ENCODE measurements at regions not wholly inside any gene's neighbourhood (a gene's known extent, or its start where the extent isn't known, plus 50 kb on each side); places are given as distances from the start of the nearest gene placed in this dataset.

GRCh38 chr18:25866331-25866730 is 224.1 kb downstream of the SS18 start (continued):
- no peak for TF ChIP-seq ETS1 (IDR thresholded peaks at IDR 0.05)
- no peak for TF ChIP-seq ZNF114 (CRISPR knock-in tag; IDR thresholded peaks at IDR 0.05)
- no peak for TF ChIP-seq CREB1 (CRISPR knock-in tag; IDR thresholded peaks at IDR 0.05; ENCODE audit: low read depth)

- H3K27ac ChIP-seq (ENCODE audit: low read depth): no peak overlapping the region
- no peaks in the 10 kb centered on the region for H3K36me3 ChIP-seq (ENCODE audit: insufficient read depth)
- no peaks in the 10 kb centered on the region for H3F3A ChIP-seq (replicated peaks; ENCODE audit: low read depth)
- ATAC-seq (no peak), DNase-seq (ENCODE audit: low spot score) (no peak)
- peaks cover 4% of the 10 kb centered on the region; the same call in 2 of the 3 replicates for H3K4me1 Mint-ChIP-seq
- no peaks in the 10 kb centered on the region for H4K20me1 ChIP-seq (replicated peaks; ENCODE audit: insufficient read depth)
- H3K36me3 Mint-ChIP-seq (ENCODE audit: low read depth): no peaks in the 10 kb centered on the region
- H3K4me3 ChIP-seq: no peak overlapping the region
- H3K4me3 Mint-ChIP-seq: no peak overlapping the region
- no peaks in the 10 kb centered on the region for H3K4me1 ChIP-seq (ENCODE audit: insufficient read depth)
- H2AFZ ChIP-seq: peak overlapping the region; percentile 72
- TF ChIP-seq ZNF331 (CRISPR knock-in tag; IDR thresholded peaks at IDR 0.05; ENCODE audit: low read depth) (no peak), JUNB (IDR thresholded peaks at IDR 0.05; ENCODE audit: unreplicated experiment) (no peak)
- H3K27me3 ChIP-seq (ENCODE audit: insufficient read depth): no peaks in the 10 kb centered on the region
- H3K4me2 ChIP-seq: no peak overlapping the region
- no peak overlapping the region for H3K27ac Mint-ChIP-seq
- no peaks in the 10 kb centered on the region for H3K79me2 ChIP-seq (replicated peaks; ENCODE audit: insufficient read depth)
- no peaks in the 10 kb centered on the region; the same call in 1 of the 2 replicates for H3K9me2 ChIP-seq (ENCODE audit: insufficient read depth)
- H3K27me3 Mint-ChIP-seq (ENCODE audit: insufficient read depth, low read depth, poor library complexity): no peaks in the 10 kb centered on the region
- no peaks in the 10 kb centered on the region for H3K9me3 Mint-ChIP-seq
These were observed 227.4 kb downstream of the SS18 start for GRCh38 chr18:25862881-25863600.

GRCh38 chr18:25853691-25854433 is 236.6 kb downstream of the SS18 start:
- no peak overlapping the region for H3K27ac Mint-ChIP-seq
- TF ChIP-seq ZNF114 (CRISPR knock-in tag; IDR thresholded peaks at IDR 0.05) (no peak), ETS1 (IDR thresholded peaks at IDR 0.05) (no peak), NANOG (IDR thresholded peaks at IDR 0.05; ENCODE audit: borderline replicate concordance) (no peak), EZH2phosphoT487 (IDR thresholded peaks at IDR 0.05; ENCODE audit: unreplicated experiment) (no peak), POLR2AphosphoS5 (IDR thresholded peaks at IDR 0.05; ENCODE audit: low read depth) (no peak), CREB1 (CRISPR knock-in tag; IDR thresholded peaks at IDR 0.05; ENCODE audit: low read depth) (no peak), STAT1 (IDR thresholded peaks at IDR 0.05; ENCODE audit: unreplicated experiment) (no peak), CTCF (conservative IDR thresholded peaks at IDR 0.05; ENCODE audit: low read depth in 2 of 2) (no peak), JUNB (IDR thresholded peaks at IDR 0.05; ENCODE audit: unreplicated experiment) (no peak), EZH2 (IDR thresholded peaks at IDR 0.05; ENCODE audit: low read depth, unreplicated experiment) (no peak), ZNF331 (CRISPR knock-in tag; IDR thresholded peaks at IDR 0.05; ENCODE audit: low read depth) (no peak), REST (IDR thresholded peaks at IDR 0.05; ENCODE audit: unreplicated experiment) (no peak)

More at GRCh38 chr18:25853691-25854433, 236.6 kb downstream of the SS18 start:
- no peaks in the 10 kb centered on the region for H3K27me3 ChIP-seq (ENCODE audit: insufficient read depth)
- H3K27ac ChIP-seq (ENCODE audit: low read depth): no peak overlapping the region
- H3K4me1 Mint-ChIP-seq: no peaks in the 10 kb centered on the region
- no peaks in the 10 kb centered on the region for H3F3A ChIP-seq (replicated peaks; ENCODE audit: low read depth)
- H2AFZ ChIP-seq: peak overlapping the region; percentile 59; the same call in 1 of the 2 replicates
- no peaks in the 10 kb centered on the region for H3K27me3 Mint-ChIP-seq (ENCODE audit: insufficient read depth, low read depth, poor library complexity)
- no peaks in the 10 kb centered on the region for H4K20me1 ChIP-seq (replicated peaks; ENCODE audit: insufficient read depth)
- H3K9me2 ChIP-seq (ENCODE audit: insufficient read depth): no peaks in the 10 kb centered on the region
- no peak for ATAC-seq
- no peaks in the 10 kb centered on the region for H3K36me3 ChIP-seq (ENCODE audit: insufficient read depth)
- H3K79me2 ChIP-seq (replicated peaks; ENCODE audit: insufficient read depth): no peaks in the 10 kb centered on the region
- no peak overlapping the region for H3K4me3 ChIP-seq
- no peaks in the 10 kb centered on the region for H3K36me3 Mint-ChIP-seq (ENCODE audit: low read depth)
- no peak overlapping the region for H3K4me2 ChIP-seq
- no peak for DNase-seq (ENCODE audit: low spot score)
- H3K9me3 Mint-ChIP-seq: no peaks in the 10 kb centered on the region
- H3K4me1 ChIP-seq (ENCODE audit: insufficient read depth): no peaks in the 10 kb centered on the region
- H3K4me3 Mint-ChIP-seq: no peak overlapping the region

Measured in GM23338 (cell line).